H1 (cell line): ENCODE measurements at regions not wholly inside any gene's neighbourhood (a gene's known extent, or its start where the extent isn't known, plus 50 kb on each side); places are given as distances from the start of the nearest gene placed in this dataset.

Experiments used
- CEBPB ChIP-seq: IDR thresholded peaks from 2 replicates; pipeline ENCODE4 v1.6.1; 2012; ENCODE audit warnings: low read depth, low read length
- CHD7 ChIP-seq: fragments of 300-600 bp; sonication (generic); IDR thresholded peaks from 2 replicates; pipeline ENCODE4 v1.7.1; 2012; ENCODE audit warnings: low read length, moderate library complexity, mild to moderate bottlenecking, inconsistent platforms; ENCODE audit not compliant: insufficient replicate concordance
- FOSL1 ChIP-seq: IDR thresholded peaks from 2 replicates; pipeline ENCODE4 v1.6.1; 2011; ENCODE audit warnings: mild to moderate bottlenecking, low read depth, low read length, moderate library complexity; ENCODE audit not compliant: insufficient read depth
- GABPA ChIP-seq: IDR thresholded peaks from 2 replicates; pipeline ENCODE4 v1.6.1; 2011; ENCODE audit warnings: mild to moderate bottlenecking, low read length, moderate library complexity, borderline replicate concordance; ENCODE audit not compliant: insufficient read depth
- GTF2F1 ChIP-seq: IDR thresholded peaks from 2 replicates; pipeline ENCODE4 v1.6.1; 2012; ENCODE audit warnings: low read depth, low read length, improper control_type of control experiment, borderline replicate concordance
- MAX ChIP-seq: IDR thresholded peaks from 2 replicates; pipeline ENCODE4 v1.6.1; 2012; ENCODE audit warnings: inconsistent platforms
- RXRA ChIP-seq: IDR thresholded peaks from 2 replicates; pipeline ENCODE4 v1.6.1; 2011; ENCODE audit warnings: low read depth, mild to moderate bottlenecking, low read length, moderate library complexity; ENCODE audit not compliant: insufficient read depth
- SIRT6 ChIP-seq: IDR thresholded peaks from one replicate; pipeline ENCODE4 v1.7.1; 2012; ENCODE audit warnings: low read length, inconsistent platforms
- SP1 ChIP-seq: IDR thresholded peaks from 2 replicates; pipeline ENCODE4 v1.6.1; 2011; ENCODE audit warnings: low read depth, low read length

- TF ChIP-seq CHD7 (no peak), MAX (no peak), CEBPB (no peak), FOSL1 (no peak), GABPA (no peak), SIRT6 (no peak), GTF2F1 (no peak), RXRA (no peak), SP1 (no peak)
Measured at GRCh38 chr20:47907031-47907675, 121.9 kb upstream of the SULF2 start (continued).
